Vagina (tissue), 2 donors: ENCODE measurements at regions not wholly inside any gene's neighbourhood (a gene's known extent, or its start where the extent isn't known, plus 50 kb on each side); places are given as distances from the start of the nearest gene placed in this dataset.

Experiments used
- POLR2AphosphoS5 ChIP-seq, 2 donors: sonication (generic); formaldehyde crosslinking; IDR thresholded peaks; one replicate each; pipeline ENCODE4 v1.9.0; 2017; ENCODE audit warnings: antibody characterized with exemption in 2 of 2, mild to moderate bottlenecking in 2 of 2, low read depth in 1 of 2; ENCODE audit not compliant: insufficient read depth in 1 of 2
- TF ChIP-seq, protein P1 (sequence below), 3 experiments: fragments of 450-650 bp in 2 of 3; fragments of 200-600 bp in 1 of 3; sonication (generic) in 1 of 3; IDR thresholded peaks; one replicate each; pipeline ENCODE4 v1.5.1; 2017 to 2019; ENCODE audit warnings: antibody characterized with exemption in 3 of 3, mild to moderate bottlenecking in 2 of 3, moderate library complexity in 2 of 3

DNA sequence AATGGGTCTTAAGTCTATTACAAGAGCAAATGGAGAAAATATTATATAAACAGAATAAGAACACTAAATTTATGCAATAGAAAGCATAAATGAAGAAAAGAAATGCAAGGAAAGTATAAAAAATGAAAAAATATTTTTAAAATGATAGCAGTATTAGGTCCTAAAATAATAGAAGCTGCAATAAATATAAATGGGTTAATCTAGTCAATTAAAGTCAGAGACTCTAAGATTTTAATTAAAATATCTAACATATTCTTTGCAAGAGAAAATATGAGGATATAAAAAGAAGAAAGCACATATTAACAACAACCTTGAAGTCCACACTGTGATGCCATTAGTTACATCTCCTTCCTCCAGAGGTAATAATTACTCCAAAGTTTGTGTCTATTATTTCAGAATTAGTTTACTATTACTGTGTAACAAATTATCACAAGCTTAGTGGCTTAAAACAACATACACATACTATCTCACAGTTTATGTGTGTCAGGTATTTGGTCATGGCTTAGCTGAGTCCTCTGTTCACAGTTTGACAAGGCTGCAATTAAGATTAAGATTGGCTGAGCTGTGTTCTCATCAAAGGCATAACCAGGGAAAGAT, 174.9 kb downstream of the NAA11 start:
- TF ChIP-seq, protein P1, sequence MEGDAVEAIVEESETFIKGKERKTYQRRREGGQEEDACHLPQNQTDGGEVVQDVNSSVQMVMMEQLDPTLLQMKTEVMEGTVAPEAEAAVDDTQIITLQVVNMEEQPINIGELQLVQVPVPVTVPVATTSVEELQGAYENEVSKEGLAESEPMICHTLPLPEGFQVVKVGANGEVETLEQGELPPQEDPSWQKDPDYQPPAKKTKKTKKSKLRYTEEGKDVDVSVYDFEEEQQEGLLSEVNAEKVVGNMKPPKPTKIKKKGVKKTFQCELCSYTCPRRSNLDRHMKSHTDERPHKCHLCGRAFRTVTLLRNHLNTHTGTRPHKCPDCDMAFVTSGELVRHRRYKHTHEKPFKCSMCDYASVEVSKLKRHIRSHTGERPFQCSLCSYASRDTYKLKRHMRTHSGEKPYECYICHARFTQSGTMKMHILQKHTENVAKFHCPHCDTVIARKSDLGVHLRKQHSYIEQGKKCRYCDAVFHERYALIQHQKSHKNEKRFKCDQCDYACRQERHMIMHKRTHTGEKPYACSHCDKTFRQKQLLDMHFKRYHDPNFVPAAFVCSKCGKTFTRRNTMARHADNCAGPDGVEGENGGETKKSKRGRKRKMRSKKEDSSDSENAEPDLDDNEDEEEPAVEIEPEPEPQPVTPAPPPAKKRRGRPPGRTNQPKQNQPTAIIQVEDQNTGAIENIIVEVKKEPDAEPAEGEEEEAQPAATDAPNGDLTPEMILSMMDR (IDR thresholded peaks at IDR 0.05): no peak
- TF ChIP-seq POLR2AphosphoS5 (IDR thresholded peaks at IDR 0.05; ENCODE audit: insufficient read depth in 1 of 2, low read depth in 1 of 2): no peak
